ENCODE measurements at regions not wholly inside any gene's neighbourhood (a gene's known extent, or its start where the extent isn't known, plus 50 kb on each side); places are given as distances from the start of the nearest gene placed in this dataset.

GRCh38 chr4:13178621-13179020, 305.5 kb downstream of the RAB28 start:
- 89% methylated on average over 1 of the region's 1 CpG for WGBS (ENCODE audit: insufficient coverage)
- H3K4me3 ChIP-seq (ENCODE audit: control insufficient read depth in 1 of 7, extremely low read depth in 1 of 7, insufficient read depth in 4 of 7, low read depth in 2 of 7, low read length in 6 of 7) = no peak overlapping the region
- H3K27ac ChIP-seq (ENCODE audit: insufficient read depth in 1 of 2, low read depth in 1 of 2, low read length in 2 of 2, poor library complexity in 1 of 2, severe bottlenecking in 2 of 2) = no peak overlapping the region
- ChIA-PET CTCF (no interaction called here), POLR2A (no interaction called here)
- DNase-seq = no peak
- no peaks in the 10 kb centered on the region for H3K9me3 ChIP-seq (ENCODE audit: control extremely low read depth in 1 of 5, control insufficient read depth in 4 of 5, insufficient read depth in 2 of 5, low read depth in 1 of 5, low read length in 4 of 5)
- H3K36me3 ChIP-seq (ENCODE audit: control insufficient read depth in 4 of 4, insufficient read depth in 4 of 4, low read length in 3 of 4) = no peaks in the 10 kb centered on the region
- no peaks in the 10 kb centered on the region for H3K27me3 ChIP-seq (replicated peaks in 2 of 5; ENCODE audit: control insufficient read depth in 4 of 5, insufficient read depth in 5 of 5, low read length in 4 of 5)
- no peaks in the 10 kb centered on the region for H3K4me1 ChIP-seq (ENCODE audit: control extremely low read depth in 1 of 4, control insufficient read depth in 4 of 4, insufficient read depth in 4 of 4, low read length in 3 of 4)

GRCh38 chr4:13176741-13177142, 307.4 kb downstream of the RAB28 start:
- ChIA-PET CTCF (no interaction called here), POLR2A (no interaction called here)
- no peaks in the 10 kb centered on the region for H3K27me3 ChIP-seq (replicated peaks in 2 of 5; ENCODE audit: control insufficient read depth in 4 of 5, insufficient read depth in 5 of 5, low read length in 4 of 5)
- no peaks in the 10 kb centered on the region for H3K4me1 ChIP-seq (ENCODE audit: control extremely low read depth in 1 of 4, control insufficient read depth in 4 of 4, insufficient read depth in 4 of 4, low read length in 3 of 4)
- H3K36me3 ChIP-seq (ENCODE audit: control insufficient read depth in 4 of 4, insufficient read depth in 4 of 4, low read length in 3 of 4) = no peaks in the 10 kb centered on the region
- no peak overlapping the region for H3K4me3 ChIP-seq (ENCODE audit: control insufficient read depth in 1 of 7, extremely low read depth in 1 of 7, insufficient read depth in 4 of 7, low read depth in 2 of 7, low read length in 6 of 7)
- no peak for DNase-seq
- H3K27ac ChIP-seq (ENCODE audit: insufficient read depth in 1 of 2, low read depth in 1 of 2, low read length in 2 of 2, poor library complexity in 1 of 2, severe bottlenecking in 2 of 2) = no peak overlapping the region
- no peaks in the 10 kb centered on the region for H3K9me3 ChIP-seq (ENCODE audit: control extremely low read depth in 1 of 5, control insufficient read depth in 4 of 5, insufficient read depth in 2 of 5, low read depth in 1 of 5, low read length in 4 of 5)
- 68% methylated on average over 5 of the region's 5 CpGs for WGBS (ENCODE audit: insufficient coverage)

GRCh38 chr4:13174926-13175325, 309.2 kb downstream of the RAB28 start:
- ChIA-PET POLR2A (no interaction called here), CTCF (interaction anchor here (0.8 kb wide), 1 partner anchor 24 kb away, joined by 3 read pairs; no protein-coding TSS in a partner anchor)
- Histone ChIP-seq H3K27ac (ENCODE audit: insufficient read depth in 1 of 2, low read depth in 1 of 2, low read length in 2 of 2, poor library complexity in 1 of 2, severe bottlenecking in 2 of 2) (no peak overlapping the region), H3K27me3 (replicated peaks in 2 of 5; ENCODE audit: control insufficient read depth in 4 of 5, insufficient read depth in 5 of 5, low read length in 4 of 5) (no peaks in the 10 kb centered on the region), H3K36me3 (ENCODE audit: control insufficient read depth in 4 of 4, insufficient read depth in 4 of 4, low read length in 3 of 4) (no peaks in the 10 kb centered on the region), H3K4me1 (ENCODE audit: control extremely low read depth in 1 of 4, control insufficient read depth in 4 of 4, insufficient read depth in 4 of 4, low read length in 3 of 4) (no peaks in the 10 kb centered on the region), H3K9me3 (ENCODE audit: control extremely low read depth in 1 of 5, control insufficient read depth in 4 of 5, insufficient read depth in 2 of 5, low read depth in 1 of 5, low read length in 4 of 5) (no peaks in the 10 kb centered on the region), H3K4me3 (ENCODE audit: control insufficient read depth in 1 of 7, extremely low read depth in 1 of 7, insufficient read depth in 4 of 7, low read depth in 2 of 7, low read length in 6 of 7) (no peak overlapping the region)
- no peak for DNase-seq
- WGBS (ENCODE audit: insufficient coverage) = 100% methylated on average over 2 of the region's 5 CpGs

GRCh38 chr4:13174001-13174400, 310.1 kb downstream of the RAB28 start:
- Histone ChIP-seq H3K4me3 (ENCODE audit: control insufficient read depth in 1 of 7, extremely low read depth in 1 of 7, insufficient read depth in 4 of 7, low read depth in 2 of 7, low read length in 6 of 7) (no peak overlapping the region), H3K27me3 (replicated peaks in 2 of 5; ENCODE audit: control insufficient read depth in 4 of 5, insufficient read depth in 5 of 5, low read length in 4 of 5) (no peaks in the 10 kb centered on the region), H3K27ac (ENCODE audit: insufficient read depth in 1 of 2, low read depth in 1 of 2, low read length in 2 of 2, poor library complexity in 1 of 2, severe bottlenecking in 2 of 2) (no peak overlapping the region), H3K9me3 (ENCODE audit: control extremely low read depth in 1 of 5, control insufficient read depth in 4 of 5, insufficient read depth in 2 of 5, low read depth in 1 of 5, low read length in 4 of 5) (no peaks in the 10 kb centered on the region), H3K36me3 (ENCODE audit: control insufficient read depth in 4 of 4, insufficient read depth in 4 of 4, low read length in 3 of 4) (no peaks in the 10 kb centered on the region), H3K4me1 (ENCODE audit: control extremely low read depth in 1 of 4, control insufficient read depth in 4 of 4, insufficient read depth in 4 of 4, low read length in 3 of 4) (no peaks in the 10 kb centered on the region)
- DNase-seq = no peak
- ChIA-PET POLR2A (no interaction called here), CTCF (no interaction called here)
- 86% methylated on average over 6 of the region's 6 CpGs for WGBS (ENCODE audit: insufficient coverage)

- no peaks in the 10 kb centered on the region for H3K9me3 ChIP-seq (ENCODE audit: control extremely low read depth in 1 of 5, control insufficient read depth in 4 of 5, insufficient read depth in 2 of 5, low read depth in 1 of 5, low read length in 4 of 5)
- POLR2A ChIA-PET = no interaction called here
- no peak overlapping the region for H3K4me3 ChIP-seq (ENCODE audit: control insufficient read depth in 1 of 7, extremely low read depth in 1 of 7, insufficient read depth in 4 of 7, low read depth in 2 of 7, low read length in 6 of 7)
- CTCF ChIA-PET = no interaction called here
- H3K36me3 ChIP-seq (ENCODE audit: control insufficient read depth in 4 of 4, insufficient read depth in 4 of 4, low read length in 3 of 4) = no peaks in the 10 kb centered on the region
- no peaks in the 10 kb centered on the region for H3K27me3 ChIP-seq (replicated peaks in 2 of 5; ENCODE audit: control insufficient read depth in 4 of 5, insufficient read depth in 5 of 5, low read length in 4 of 5)
- 100% methylated on average over 3 of the region's 5 CpGs for WGBS (ENCODE audit: insufficient coverage)
- H3K4me1 ChIP-seq (ENCODE audit: control extremely low read depth in 1 of 4, control insufficient read depth in 4 of 4, insufficient read depth in 4 of 4, low read length in 3 of 4) = no peaks in the 10 kb centered on the region
- H3K27ac ChIP-seq (ENCODE audit: insufficient read depth in 1 of 2, low read depth in 1 of 2, low read length in 2 of 2, poor library complexity in 1 of 2, severe bottlenecking in 2 of 2) = no peak overlapping the region
- DNase-seq = no peak
These were observed 312.7 kb downstream of the RAB28 start for GRCh38 chr4:13171292-13172057.

GRCh38 chr4:13169731-13170525, 314.2 kb downstream of the RAB28 start:
- Histone ChIP-seq H3K27me3 (replicated peaks in 2 of 5; ENCODE audit: control insufficient read depth in 4 of 5, insufficient read depth in 5 of 5, low read length in 4 of 5) (no peaks in the 10 kb centered on the region), H3K36me3 (ENCODE audit: control insufficient read depth in 4 of 4, insufficient read depth in 4 of 4, low read length in 3 of 4) (no peaks in the 10 kb centered on the region), H3K27ac (ENCODE audit: insufficient read depth in 1 of 2, low read depth in 1 of 2, low read length in 2 of 2, poor library complexity in 1 of 2, severe bottlenecking in 2 of 2) (no peak overlapping the region), H3K9me3 (ENCODE audit: control extremely low read depth in 1 of 5, control insufficient read depth in 4 of 5, insufficient read depth in 2 of 5, low read depth in 1 of 5, low read length in 4 of 5) (no peaks in the 10 kb centered on the region), H3K4me1 (ENCODE audit: control extremely low read depth in 1 of 4, control insufficient read depth in 4 of 4, insufficient read depth in 4 of 4, low read length in 3 of 4) (no peaks in the 10 kb centered on the region), H3K4me3 (ENCODE audit: control insufficient read depth in 1 of 7, extremely low read depth in 1 of 7, insufficient read depth in 4 of 7, low read depth in 2 of 7, low read length in 6 of 7) (no peak overlapping the region)
- ChIA-PET POLR2A (no interaction called here), CTCF (no interaction called here)
- WGBS (ENCODE audit: insufficient coverage) = 100% methylated on average over 2 of the region's 3 CpGs
- DNase-seq = no peak

- Histone ChIP-seq H3K36me3 (ENCODE audit: control insufficient read depth in 4 of 4, insufficient read depth in 4 of 4, low read length in 3 of 4) (no peaks in the 10 kb centered on the region), H3K4me1 (ENCODE audit: control extremely low read depth in 1 of 4, control insufficient read depth in 4 of 4, insufficient read depth in 4 of 4, low read length in 3 of 4) (no peaks in the 10 kb centered on the region), H3K27ac (ENCODE audit: insufficient read depth in 1 of 2, low read depth in 1 of 2, low read length in 2 of 2, poor library complexity in 1 of 2, severe bottlenecking in 2 of 2) (no peak overlapping the region), H3K4me3 (ENCODE audit: control insufficient read depth in 1 of 7, extremely low read depth in 1 of 7, insufficient read depth in 4 of 7, low read depth in 2 of 7, low read length in 6 of 7) (no peak overlapping the region), H3K9me3 (ENCODE audit: control extremely low read depth in 1 of 5, control insufficient read depth in 4 of 5, insufficient read depth in 2 of 5, low read depth in 1 of 5, low read length in 4 of 5) (no peaks in the 10 kb centered on the region), H3K27me3 (replicated peaks in 2 of 5; ENCODE audit: control insufficient read depth in 4 of 5, insufficient read depth in 5 of 5, low read length in 4 of 5) (no peaks in the 10 kb centered on the region)
- ChIA-PET POLR2A (no interaction called here), CTCF (no interaction called here)
- no peak for DNase-seq
- 100% methylated on average over 2 of the region's 2 CpGs for WGBS (ENCODE audit: insufficient coverage)
These were observed 315.8 kb downstream of the RAB28 start for GRCh38 chr4:13168326-13168725.
